Suprapubic skin (tissue), 4 donors: ENCODE measurements at regions not wholly inside any gene's neighbourhood (a gene's known extent, or its start where the extent isn't known, plus 50 kb on each side); places are given as distances from the start of the nearest gene placed in this dataset.

Experiments
- DNase-seq, 2 donors: peaks; one replicate each; pipeline ENCODE4 v3.0.0-alpha.2; 2019; ENCODE audit warnings: low spot score in 2 of 2
- H3K27ac ChIP-seq: fragments of 200-600 bp; sonication (generic); one replicate; pipeline ENCODE4 v1.5.1; 2019
- H3K27me3 ChIP-seq: fragments of 200-600 bp; sonication (generic); one replicate; pipeline ENCODE4 v1.5.1; 2019
- H3K36me3 ChIP-seq: fragments of 200-600 bp; sonication (generic); one replicate; pipeline ENCODE4 v1.5.1; 2019
- H3K4me1 ChIP-seq: fragments of 200-600 bp; sonication (generic); one replicate; pipeline ENCODE4 v1.5.1; 2019
- H3K4me3 ChIP-seq: fragments of 200-600 bp; sonication (generic); one replicate; pipeline ENCODE4 v1.5.1; 2019; ENCODE audit warnings: mild to moderate bottlenecking
- H3K9me3 ChIP-seq: fragments of 200-600 bp; sonication (generic); one replicate; pipeline ENCODE4 v1.5.1; 2019
- CTCF ChIP-seq, 2 donors: fragments of 200-600 bp in 1 of 2; fragments of 450-650 bp in 1 of 2; sonication (generic) in 1 of 2; IDR thresholded peaks; one replicate each; pipeline ENCODE4 v1.5.1; 2016 to 2019; ENCODE audit warnings: antibody characterized with exemption in 2 of 2, mild to moderate bottlenecking in 1 of 2, moderate library complexity in 1 of 2
- EP300 ChIP-seq: sonication (generic); formaldehyde crosslinking; IDR thresholded peaks from one replicate; pipeline ENCODE4 v1.6.1; 2017; ENCODE audit warnings: antibody characterized with exemption
- POLR2A ChIP-seq, 2 donors: fragments of 450-650 bp; IDR thresholded peaks; one replicate each; pipeline ENCODE4 v1.6.1; 2017; ENCODE audit warnings: antibody characterized with exemption in 2 of 2, mild to moderate bottlenecking in 2 of 2, moderate library complexity in 2 of 2
- POLR2AphosphoS5 ChIP-seq, 3 donors: sonication (generic); formaldehyde crosslinking; IDR thresholded peaks; one replicate each; pipeline ENCODE4 v1.6.1; 2017; ENCODE audit warnings: antibody characterized with exemption in 3 of 3
- WGBS: methylation state at CpG from one replicate; pipeline ENCODE4 v1.1.5; 2018; 5-methylcytosine and 5-hydroxymethylcytosine counted together

GRCh38 chr2:109066501-109066900, 62.5 kb upstream of the SH3RF3 start:
- no peaks in the 10 kb centered on the region for H3K9me3 ChIP-seq
- no peak for TF ChIP-seq POLR2AphosphoS5 (IDR thresholded peaks at IDR 0.05)
- TF ChIP-seq CTCF (IDR thresholded peaks at IDR 0.05) = no peak
- no peak for TF ChIP-seq EP300
- TF ChIP-seq POLR2A (IDR thresholded peaks at IDR 0.05) = no peak
- DNase-seq = peak in 1 of 2 donors; percentile 59

GRCh38 chr2:109065391-109065734, 63.6 kb upstream of the SH3RF3 start:
- Histone ChIP-seq H3K36me3 (no peaks in the 10 kb centered on the region), H3K27me3 (peaks cover 24% of the 10 kb centered on the region), H3K4me3 (no peak overlapping the region), H3K27ac (no peak overlapping the region), H3K4me1 (peaks cover 6% of the 10 kb centered on the region), H3K9me3 (no peaks in the 10 kb centered on the region)
- WGBS = 65% methylated on average over 7 of the region's 7 CpGs
- TF ChIP-seq EP300 (no peak), CTCF (IDR thresholded peaks at IDR 0.05) (no peak), POLR2AphosphoS5 (IDR thresholded peaks at IDR 0.05) (no peak), POLR2A (IDR thresholded peaks at IDR 0.05) (no peak)
- DNase-seq = peak in 1 of 2 donors; percentile 58

More at GRCh38 chr2:109066501-109066900, 62.5 kb upstream of the SH3RF3 start:
- Histone ChIP-seq H3K36me3 (no peaks in the 10 kb centered on the region), H3K4me1 (peaks cover 6% of the 10 kb centered on the region), H3K4me3 (no peak overlapping the region), H3K27ac (no peak overlapping the region), H3K27me3 (peaks cover 24% of the 10 kb centered on the region)
- WGBS = 97% methylated on average over 5 of the region's 7 CpGs

GRCh38 chr2:109064660-109065390, 64.2 kb upstream of the SH3RF3 start:
- Histone ChIP-seq H3K27me3 (peaks cover 24% of the 10 kb centered on the region), H3K9me3 (no peaks in the 10 kb centered on the region), H3K27ac (no peak overlapping the region), H3K4me3 (no peak overlapping the region), H3K4me1 (peaks cover 6% of the 10 kb centered on the region), H3K36me3 (no peaks in the 10 kb centered on the region)
- DNase-seq = no peak
- TF ChIP-seq POLR2AphosphoS5 (IDR thresholded peaks at IDR 0.05) (no peak), POLR2A (IDR thresholded peaks at IDR 0.05) (no peak), EP300 (no peak), CTCF (IDR thresholded peaks at IDR 0.05) (no peak)
- 79% methylated on average over 4 of the region's 4 CpGs for WGBS

GRCh38 chr2:109062859-109063700, 65.9 kb upstream of the SH3RF3 start:
- DNase-seq = peak in 1 of 2 donors; percentile 62
- Histone ChIP-seq H3K27ac (no peak overlapping the region), H3K4me3 (no peak overlapping the region), H3K9me3 (no peaks in the 10 kb centered on the region), H3K27me3 (peaks cover 24% of the 10 kb centered on the region), H3K36me3 (no peaks in the 10 kb centered on the region), H3K4me1 (peaks cover 6% of the 10 kb centered on the region)
- TF ChIP-seq CTCF (IDR thresholded peaks at IDR 0.05) (no peak), POLR2AphosphoS5 (IDR thresholded peaks at IDR 0.05) (no peak), EP300 (no peak), POLR2A (IDR thresholded peaks at IDR 0.05) (no peak)
- WGBS = 40% methylated on average over 19 of the region's 19 CpGs
